ENCODE measurements at regions not wholly inside any gene's neighbourhood (a gene's known extent, or its start where the extent isn't known, plus 50 kb on each side); places are given as distances from the start of the nearest gene placed in this dataset.
A peak's percentile ranks its signal among the peaks of the same experiment; 100 is the strongest.
"Not testable (repeated sequence)": the region's sequence is repeated elsewhere in the genome, so short reads cannot be mapped to it uniquely, and the experiment has no call there.

GRCh38 chrY:7588176-7588575 lies 676.6 kb upstream of the AMELY start:
- not testable (repeated sequence) for DNase-seq (ENCODE audit: extremely low read depth in 1 of 11, low read depth in 9 of 11, low spot score in 4 of 11)

DNA sequence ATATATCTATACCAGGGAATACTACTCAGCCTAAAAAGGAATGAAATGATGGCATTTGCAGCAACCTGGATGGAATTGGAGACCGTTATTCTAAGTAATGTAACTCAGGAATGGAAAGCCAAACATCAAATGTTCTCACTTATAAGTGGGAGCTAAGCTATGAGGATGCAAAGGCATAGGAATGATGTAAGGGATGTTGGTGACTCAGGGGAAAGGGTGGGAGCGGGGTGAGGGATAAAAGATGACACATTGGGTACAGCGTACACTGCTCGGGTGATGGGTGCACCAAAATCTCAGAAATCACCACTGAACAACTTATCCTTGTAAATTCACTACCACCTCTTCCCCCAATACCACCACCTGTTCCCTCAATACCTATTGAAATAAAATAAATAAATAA lies 651.0 kb upstream of the AMELY start:
- no peak for DNase-seq (ENCODE audit: extremely low read depth in 1 of 11, low read depth in 9 of 11, low spot score in 4 of 11)

- DNase-seq (ENCODE audit: extremely low read depth in 1 of 11, low read depth in 9 of 11, low spot score in 4 of 11), result no peak
These were observed 646.1 kb upstream of the AMELY start for GRCh38 chrY:7557675-7558074.

DNA sequence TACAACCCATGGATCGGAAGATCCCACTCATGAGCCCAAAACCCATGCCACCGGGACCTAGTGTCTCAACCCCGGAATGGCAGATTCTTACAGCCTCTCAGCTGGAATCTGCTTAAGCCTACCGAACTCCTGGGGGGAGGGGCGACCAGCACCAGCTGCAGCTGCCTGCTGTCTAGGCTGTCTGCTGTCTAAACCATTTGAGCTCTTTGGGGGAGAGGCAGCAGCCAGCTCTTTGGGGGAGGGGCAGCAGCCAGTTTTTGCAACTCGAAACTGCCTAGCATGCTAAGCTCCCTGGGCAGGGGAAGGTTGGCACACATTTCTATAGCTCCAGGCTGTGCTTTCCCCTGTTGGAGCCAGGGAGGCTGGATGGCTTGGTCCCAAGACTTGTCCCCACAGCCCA lies 643.5 kb upstream of the AMELY start:
- no peak for DNase-seq (ENCODE audit: extremely low read depth in 1 of 11, low read depth in 9 of 11, low spot score in 4 of 11)

DNA sequence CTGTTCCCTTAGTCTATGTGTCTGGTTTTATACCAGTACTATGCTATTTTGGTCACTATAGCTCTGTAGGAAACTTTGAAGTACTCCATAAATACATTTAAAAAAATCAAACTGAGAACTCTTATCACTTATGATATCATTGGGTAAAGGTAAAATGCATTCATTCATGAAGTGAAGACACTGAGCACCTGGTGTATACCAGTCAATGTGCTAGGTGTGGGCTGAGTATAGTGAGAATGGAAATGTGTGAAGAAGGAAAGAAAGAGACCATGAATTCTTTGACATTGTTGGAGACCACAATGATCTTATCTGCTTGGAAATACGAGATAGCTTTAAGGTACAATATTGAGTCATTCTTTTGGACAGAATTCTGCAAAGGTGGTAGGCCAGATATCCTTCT lies 633.5 kb upstream of the AMELY start:
- DNase-seq (ENCODE audit: extremely low read depth in 1 of 11, low read depth in 9 of 11, low spot score in 4 of 11), result no peak

DNA sequence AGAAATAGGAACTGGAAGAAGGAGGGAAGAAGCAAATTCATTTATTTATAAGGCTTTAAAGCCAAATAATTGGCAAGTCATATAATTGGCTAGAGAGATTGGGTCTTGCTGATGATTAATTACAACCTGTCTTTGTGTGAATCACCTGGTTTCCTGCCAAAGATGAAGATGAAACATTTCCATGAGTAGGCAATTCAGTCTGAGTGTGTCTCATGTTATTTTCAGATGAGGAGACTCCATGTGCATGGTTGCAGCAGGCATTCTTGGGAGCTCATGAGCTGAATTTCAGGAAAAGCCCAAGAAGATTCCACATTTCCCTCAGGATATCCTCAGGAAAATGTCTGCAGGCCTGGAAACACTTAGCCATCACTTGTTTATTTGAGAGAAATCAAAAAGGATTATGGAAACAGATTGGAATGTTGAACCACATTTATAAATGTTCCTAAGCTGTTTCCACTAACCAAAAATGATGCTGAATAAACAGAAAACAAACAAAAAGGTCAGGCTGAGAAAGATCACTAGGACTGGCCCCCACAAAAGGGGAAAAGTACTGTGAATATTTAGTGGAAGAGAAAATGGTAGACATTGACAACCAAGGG lies 632.7 kb upstream of the AMELY start:
- DNase-seq (ENCODE audit: extremely low read depth in 1 of 11, low read depth in 9 of 11, low spot score in 4 of 11), result no peak

DNA sequence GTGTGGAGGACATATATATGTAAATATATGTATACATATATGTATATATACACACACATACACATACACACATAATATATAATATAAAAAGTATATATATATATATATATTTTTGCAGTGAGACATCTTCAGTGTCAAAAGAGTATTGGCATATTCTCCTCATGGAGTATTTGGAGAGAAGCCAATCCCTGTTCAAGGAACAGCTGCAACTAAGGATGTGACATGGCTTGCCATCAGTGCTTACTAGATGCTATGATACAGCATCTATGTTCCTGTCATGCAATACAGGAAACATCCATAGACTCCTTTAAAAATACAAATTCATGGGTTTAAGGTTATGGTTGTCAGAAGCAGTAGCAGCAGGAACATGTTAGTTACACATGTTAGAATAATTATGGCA lies 632.0 kb upstream of the AMELY start:
- no peak for DNase-seq (ENCODE audit: extremely low read depth in 1 of 11, low read depth in 9 of 11, low spot score in 4 of 11)

DNA sequence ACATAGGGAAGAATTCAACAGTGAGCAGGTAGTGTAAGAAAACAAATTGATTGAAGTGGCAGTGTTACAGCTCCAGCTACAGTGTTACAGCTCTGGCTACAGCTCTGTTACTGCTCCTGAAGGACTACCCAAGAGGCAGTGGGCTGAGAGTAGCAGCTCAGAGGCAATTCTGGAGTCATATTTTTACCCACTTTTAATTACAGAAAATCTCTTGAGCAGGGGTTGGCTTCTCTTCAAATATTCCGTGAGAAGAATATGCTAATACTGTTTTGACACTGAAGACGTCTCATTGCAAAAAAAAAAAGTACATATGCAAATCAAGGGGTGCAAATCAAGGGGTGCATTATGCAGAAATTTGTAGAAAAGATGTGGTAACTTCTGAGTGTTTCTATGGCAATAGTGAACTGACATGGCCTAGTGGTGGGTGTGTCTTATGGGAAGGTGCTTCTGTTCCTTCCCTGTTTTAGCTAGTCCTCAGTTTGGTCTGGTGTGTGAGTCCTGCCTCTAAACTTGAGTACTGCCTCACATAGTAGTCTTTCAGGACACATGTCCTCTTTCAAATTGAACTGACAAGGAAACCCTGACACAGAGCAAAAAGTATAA lies 630.8 kb upstream of the AMELY start:
- DNase-seq (ENCODE audit: extremely low read depth in 1 of 11, low read depth in 9 of 11, low spot score in 4 of 11), result no peak

DNA sequence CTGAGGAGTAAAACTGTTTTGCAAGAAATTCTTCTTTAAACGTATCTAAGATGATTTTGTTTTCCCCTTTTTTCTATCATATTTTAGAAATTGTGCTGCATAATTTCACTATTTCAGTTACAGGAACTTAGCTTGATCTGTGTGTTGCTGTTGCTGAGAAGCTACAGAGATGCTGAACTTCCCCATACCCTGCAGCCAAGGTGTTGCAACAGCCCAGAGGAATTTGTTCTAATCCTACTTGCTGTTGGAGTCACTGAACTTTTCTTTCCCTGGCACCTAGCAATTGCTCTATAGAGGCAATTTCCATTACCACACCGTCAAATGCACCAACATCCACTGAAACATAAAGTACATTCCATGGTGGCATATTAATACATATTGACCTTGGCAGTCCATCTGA lies 617.8 kb upstream of the AMELY start:
- no peak for DNase-seq (ENCODE audit: extremely low read depth in 1 of 11, low read depth in 9 of 11, low spot score in 4 of 11)

- peak in 1 of 11 donors; percentile 11 for DNase-seq (ENCODE audit: extremely low read depth in 1 of 11, low read depth in 9 of 11, low spot score in 4 of 11)
These were observed 616.0 kb upstream of the AMELY start for GRCh38 chrY:7527568-7527967.

DNA sequence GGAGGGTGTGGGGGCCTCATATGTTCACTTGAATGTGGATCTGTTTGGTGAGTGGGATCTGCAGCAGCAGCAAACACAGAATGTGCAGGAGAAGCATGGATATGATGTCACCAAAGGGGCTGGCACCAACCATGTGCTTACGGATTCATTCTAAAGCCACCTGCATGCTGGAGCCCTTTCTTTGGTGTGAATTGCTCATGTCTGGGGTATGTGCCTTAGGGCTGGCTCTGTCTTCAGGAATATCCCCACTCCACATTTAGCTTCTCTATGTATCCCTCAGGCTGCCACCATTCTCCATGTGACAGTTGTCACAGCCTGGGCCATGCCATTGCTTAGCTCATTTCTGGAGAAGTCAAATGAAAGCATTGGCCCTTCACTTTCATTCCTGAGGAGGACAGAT lies 606.8 kb upstream of the AMELY start:
- DNase-seq (ENCODE audit: extremely low read depth in 1 of 11, low read depth in 9 of 11, low spot score in 4 of 11), result no peak

DNA sequence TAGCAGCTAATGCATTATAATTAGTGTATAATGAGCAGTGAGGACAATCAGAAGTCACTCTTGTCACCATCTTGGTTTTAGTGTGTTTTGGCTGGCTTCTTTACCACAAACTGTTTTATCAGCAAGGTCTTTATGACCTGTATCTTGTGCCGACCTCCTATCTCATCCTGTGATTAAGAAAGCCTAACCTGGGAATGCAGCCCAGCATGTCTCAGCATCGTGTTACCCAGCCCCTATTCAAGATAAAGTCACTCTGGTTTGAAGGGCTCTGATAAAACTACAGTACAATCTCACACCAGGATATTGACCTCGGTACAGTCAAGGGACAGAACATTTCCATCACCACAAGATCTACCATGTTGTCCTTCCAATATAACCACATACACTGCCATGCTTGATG lies 604.7 kb upstream of the AMELY start:
- no peak for DNase-seq (ENCODE audit: extremely low read depth in 1 of 11, low read depth in 9 of 11, low spot score in 4 of 11)

DNA sequence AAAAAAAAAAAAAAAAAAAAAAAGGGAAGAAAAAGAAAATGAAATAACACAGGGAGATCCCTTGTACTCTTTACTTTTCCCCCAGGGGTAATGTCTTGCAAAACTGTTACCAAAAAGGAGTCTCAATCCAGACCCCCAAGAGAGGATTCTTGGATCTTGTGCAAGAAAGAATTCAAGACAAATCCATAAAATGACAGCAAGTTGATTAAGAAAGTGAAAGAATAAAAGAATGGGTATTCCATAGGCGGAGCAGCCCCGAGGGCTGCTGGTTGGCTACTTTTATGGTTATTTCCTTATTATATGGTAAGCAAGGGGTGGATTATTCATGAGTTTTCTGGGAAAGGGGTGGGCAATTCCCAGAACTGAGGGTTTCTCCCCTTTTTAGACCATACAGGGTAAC lies 604.3 kb upstream of the AMELY start:
- DNase-seq (ENCODE audit: extremely low read depth in 1 of 11, low read depth in 9 of 11, low spot score in 4 of 11), result no peak

DNA sequence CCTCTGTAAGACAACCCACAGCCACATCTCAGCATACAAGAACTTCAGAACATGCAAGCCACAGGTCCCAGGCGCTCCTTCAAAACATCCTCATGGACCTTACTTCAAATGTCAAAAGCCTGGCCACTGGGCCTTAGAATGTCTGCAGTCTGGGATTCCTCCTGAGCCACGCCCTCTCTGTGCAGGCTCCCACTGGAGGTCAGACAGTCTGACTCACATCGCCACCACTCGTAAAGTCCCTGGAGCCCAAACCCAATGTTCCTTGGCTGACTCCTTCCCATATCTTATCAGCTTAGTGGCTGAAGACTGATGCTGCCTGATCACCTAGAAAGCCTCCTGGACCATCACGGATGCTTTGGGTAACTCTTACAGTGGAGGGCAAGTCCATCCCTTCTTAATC lies 591.3 kb upstream of the AMELY start:
- DNase-seq (ENCODE audit: extremely low read depth in 1 of 11, low read depth in 9 of 11, low spot score in 4 of 11), result no peak

DNA sequence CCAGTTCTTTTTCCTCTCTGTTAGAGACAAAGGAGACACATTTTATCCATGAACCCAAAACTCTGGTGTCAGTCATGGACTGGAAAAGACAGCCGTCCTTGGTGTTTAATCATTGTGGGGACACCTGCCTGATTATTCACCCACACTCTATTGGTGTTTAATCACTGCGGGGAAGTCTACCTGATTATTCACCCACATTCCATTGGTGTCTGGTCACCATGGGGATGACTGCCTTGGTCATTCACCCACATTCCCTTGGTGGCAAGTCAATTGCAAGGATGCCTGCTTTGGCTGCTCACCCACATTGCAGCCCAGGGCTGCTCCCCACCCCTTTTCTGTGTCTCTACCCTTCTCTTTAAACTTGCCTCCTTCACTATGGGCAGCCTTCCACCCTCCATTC lies 589.7 kb upstream of the AMELY start:
- DNase-seq (ENCODE audit: extremely low read depth in 1 of 11, low read depth in 9 of 11, low spot score in 4 of 11), result no peak

DNA sequence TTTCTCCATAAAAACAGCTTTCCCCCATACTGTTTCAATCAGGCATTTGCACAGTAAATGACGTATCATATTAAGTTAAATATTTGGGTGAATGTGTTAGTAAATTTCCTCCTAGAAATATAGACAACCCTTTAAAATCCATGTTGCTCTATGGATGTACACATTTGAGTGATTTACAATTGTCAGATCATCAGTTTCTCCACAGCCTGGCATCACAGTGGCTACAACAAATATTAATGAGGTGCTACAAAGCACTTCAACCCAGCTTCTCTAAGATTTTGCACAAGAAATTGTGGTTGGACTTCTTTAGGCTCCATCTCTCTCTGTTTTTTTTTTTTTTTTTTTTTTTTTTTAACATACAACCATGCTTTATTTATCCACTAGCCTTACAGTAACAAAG lies 584.4 kb upstream of the AMELY start:
- no peak for DNase-seq (ENCODE audit: extremely low read depth in 1 of 11, low read depth in 9 of 11, low spot score in 4 of 11)

DNA sequence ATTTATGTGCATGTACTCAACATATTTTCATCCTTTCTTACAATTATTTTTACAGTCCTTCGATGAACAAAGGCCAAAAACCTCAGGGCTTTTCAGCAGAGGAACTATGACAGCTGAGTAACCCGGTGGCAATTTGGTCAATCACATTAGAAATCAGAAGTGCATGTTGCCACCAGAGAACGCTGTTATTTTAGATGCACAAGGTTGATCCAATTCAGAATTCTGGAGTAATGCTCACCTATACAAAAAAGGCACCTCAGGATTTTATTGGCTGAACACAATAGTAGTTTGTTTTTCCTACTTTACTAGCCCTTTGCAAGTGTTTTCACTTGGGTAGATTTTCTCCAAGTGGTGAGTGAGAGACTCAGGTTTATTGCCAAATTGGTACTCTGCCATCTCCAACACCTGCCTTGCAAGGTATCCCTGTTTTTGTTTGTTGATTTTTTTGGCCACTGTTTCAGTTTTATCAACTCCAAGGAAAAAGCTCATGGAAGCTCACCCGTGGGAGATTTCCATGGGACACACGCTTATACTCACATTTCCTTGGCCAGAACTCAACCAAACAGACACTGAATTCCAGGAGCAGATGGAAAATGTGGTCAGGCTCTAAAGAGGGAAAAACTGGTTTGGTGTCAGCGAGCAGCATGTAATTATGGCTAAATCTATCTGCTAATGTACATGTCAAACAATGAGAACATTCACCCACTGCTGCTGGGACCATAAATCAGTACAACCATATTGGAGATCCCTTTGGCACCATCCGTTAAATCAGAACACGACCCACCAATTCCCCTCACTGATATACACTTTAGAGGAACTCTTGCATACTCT lies 573.1 kb upstream of the AMELY start:
- not testable (repeated sequence) for DNase-seq (ENCODE audit: extremely low read depth in 1 of 11, low read depth in 9 of 11, low spot score in 4 of 11)

GRCh38 chrY:7471976-7472375 lies 560.4 kb upstream of the AMELY start:
- DNase-seq (ENCODE audit: extremely low read depth in 1 of 11, low read depth in 9 of 11, low spot score in 4 of 11), result no peak

DNA sequence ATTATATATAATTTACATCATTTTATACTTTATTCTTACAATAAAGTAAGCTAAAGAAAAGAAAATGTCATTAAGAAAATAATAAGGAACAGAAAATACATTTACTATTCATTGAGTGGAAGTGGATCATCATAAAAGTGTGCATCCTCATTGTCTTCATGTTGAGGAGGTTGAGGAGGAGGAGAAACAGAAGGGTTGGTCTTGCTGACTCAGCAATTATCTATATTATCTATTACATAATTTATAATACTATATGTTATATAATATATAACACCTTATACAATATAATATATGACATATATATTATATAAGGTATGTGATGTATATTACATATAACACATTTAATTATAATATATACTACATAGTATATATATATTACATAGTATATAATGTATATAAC lies 558.5 kb upstream of the AMELY start:
- DNase-seq (ENCODE audit: extremely low read depth in 1 of 11, low read depth in 9 of 11, low spot score in 4 of 11), result no peak

GRCh38 chrY:7468951-7469745 lies 557.6 kb upstream of the AMELY start:
- DNase-seq (ENCODE audit: extremely low read depth in 1 of 11, low read depth in 9 of 11, low spot score in 4 of 11), result no peak
